Small intestine (tissue), 7 donors: ENCODE measurements at regions not wholly inside any gene's neighbourhood (a gene's known extent, or its start where the extent isn't known, plus 50 kb on each side); places are given as distances from the start of the nearest gene placed in this dataset.
"Not testable (repeated sequence)": the region's sequence is repeated elsewhere in the genome, so short reads cannot be mapped to it uniquely, and the experiment has no call there.

Source experiments
- DNase-seq, 2 donors: peaks; one replicate each; pipeline versions ENCODE4 v3.0.0 to v3.0.0-alpha.2; 2013
- FAIRE-seq: peaks from 2 replicates; lab custom pipeline; 2012; peaks lifted over from hg19 to GRCh38; lab: Jason Lieb, UNC
- H3K27ac ChIP-seq, 3 donors: one replicate each; pipeline ENCODE4 v1.5.1; 2013; ENCODE audit warnings: low read length in 2 of 3, mild to moderate bottlenecking in 2 of 3, control low read depth in 1 of 3, inconsistent platforms in 1 of 3, low read depth in 1 of 3, moderate library complexity in 1 of 3
- H3K27me3 ChIP-seq, 3 donors: one replicate each; pipeline ENCODE4 v1.6.1; 2013; ENCODE audit warnings: low read length in 3 of 3, inconsistent platforms in 1 of 3; ENCODE audit not compliant: control insufficient read depth in 3 of 3, insufficient read depth in 3 of 3
- H3K36me3 ChIP-seq, 3 donors: one replicate each; pipeline ENCODE4 v1.6.1; 2013; ENCODE audit warnings: low read length in 3 of 3, inconsistent platforms in 1 of 3, low read depth in 1 of 3, mild to moderate bottlenecking in 1 of 3, moderate library complexity in 1 of 3; ENCODE audit not compliant: control insufficient read depth in 3 of 3, insufficient read depth in 2 of 3
- H3K4me1 ChIP-seq, 3 donors: one replicate each; pipeline ENCODE4 v1.6.1; 2013; ENCODE audit warnings: low read length in 2 of 3, inconsistent platforms in 1 of 3, low read depth in 1 of 3, mild to moderate bottlenecking in 1 of 3, moderate library complexity in 1 of 3; ENCODE audit not compliant: control insufficient read depth in 3 of 3, insufficient read depth in 2 of 3
- H3K4me3 ChIP-seq, 3 donors: one replicate each; pipeline ENCODE4 v1.5.1; 2013; ENCODE audit warnings: low read length in 3 of 3, control low read depth in 1 of 3, inconsistent platforms in 1 of 3, low read depth in 1 of 3, mild to moderate bottlenecking in 1 of 3, moderate library complexity in 1 of 3
- H3K9me3 ChIP-seq, 2 donors: one replicate each; pipeline ENCODE4 v1.6.1; 2013; ENCODE audit warnings: low read depth in 1 of 2, low read length in 1 of 2; ENCODE audit not compliant: control insufficient read depth in 2 of 2, insufficient read depth in 1 of 2
- WGBS, 3 donors: extraction: QIAGEN DNeasy Blood & Tissue Kit; methylation state at CpG; one replicate each; pipeline ENCODE4 v1.1.7; 2013; 5-methylcytosine and 5-hydroxymethylcytosine counted together
- donor health status: healthy with polysubstance abuse.
- donor health status: control.
- donor health status: control.
- donor health status: Bipolar disorder and iron deficiency.
- donor health status: healthy.

DNA sequence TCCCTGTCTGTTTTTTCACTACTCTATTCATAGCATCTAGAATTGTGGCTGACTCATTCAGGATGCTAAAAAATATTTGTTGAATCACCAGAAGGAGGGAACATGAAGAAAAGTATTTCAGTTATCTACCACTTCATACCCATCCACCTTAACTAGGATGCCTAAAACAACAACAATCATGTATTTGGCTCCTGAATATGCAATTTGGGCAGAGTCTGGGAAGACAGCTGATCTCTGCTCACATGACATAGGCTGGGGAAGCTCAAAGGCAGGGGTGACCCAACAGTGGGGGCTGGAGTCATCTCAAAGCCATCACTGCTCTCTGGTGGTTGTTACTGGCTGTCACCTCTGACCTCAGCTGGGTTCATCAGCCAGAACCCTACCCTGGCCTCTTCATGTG lies 80.1 kb upstream of the RPL38 start:
- no peak for FAIRE-seq

DNA sequence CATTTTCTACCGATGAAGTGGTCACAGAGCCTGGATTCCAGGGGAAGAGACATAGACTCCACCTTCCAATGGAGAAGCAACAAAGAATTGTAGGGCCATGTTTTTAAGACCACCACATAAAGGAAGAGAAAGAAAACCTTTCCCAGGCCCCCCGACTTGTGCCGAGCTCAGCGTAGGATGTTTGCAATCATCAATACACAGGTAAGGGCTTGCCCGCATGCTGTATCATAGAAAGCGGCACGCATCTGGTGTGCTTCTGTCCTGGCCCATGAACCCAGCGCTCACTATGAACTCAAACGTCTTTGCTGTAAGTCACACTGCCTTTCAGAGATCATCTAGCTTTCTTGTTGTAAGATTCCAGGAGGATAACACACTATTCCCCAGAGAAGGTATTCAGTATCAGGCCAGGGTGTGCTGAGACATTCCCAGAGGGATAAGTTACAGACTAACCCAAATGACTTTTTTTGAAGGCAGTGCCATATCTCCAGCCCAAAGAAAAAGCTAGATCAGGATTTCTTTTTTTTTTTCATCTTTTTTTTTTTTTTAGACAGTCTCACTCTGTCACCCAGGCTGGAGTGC lies 79.5 kb upstream of the RPL38 start:
- no peaks in the 10 kb centered on the region for H3K4me1 ChIP-seq
- H3K27ac ChIP-seq, result no peak overlapping the region
- no peak overlapping the region for H3K4me3 ChIP-seq
- H3K9me3 ChIP-seq, result peaks cover 0 to 3% of the 10 kb centered on the region in 2 donors
- no peak for DNase-seq
- FAIRE-seq, result no peak
- H3K27me3 ChIP-seq, result peaks cover 0 to 6% (median 2%) of the 10 kb centered on the region in 3 donors
- WGBS, 3 donors, result 85 to 95% (median 86%) methylated on average over 9 of the region's 9 CpGs
- H3K36me3 ChIP-seq, result no peaks in the 10 kb centered on the region

More for the DNA sequence above, 80.1 kb upstream of the RPL38 start:
- H3K36me3 ChIP-seq, result no peaks in the 10 kb centered on the region
- DNase-seq, result no peak
- peaks cover 0 to 3% of the 10 kb centered on the region in 2 donors for H3K9me3 ChIP-seq
- no peaks in the 10 kb centered on the region for H3K4me1 ChIP-seq
- H3K4me3 ChIP-seq, result no peak overlapping the region
- no peak overlapping the region for H3K27ac ChIP-seq
- H3K27me3 ChIP-seq, result peaks cover 0 to 4% (median 2%) of the 10 kb centered on the region in 3 donors

DNA sequence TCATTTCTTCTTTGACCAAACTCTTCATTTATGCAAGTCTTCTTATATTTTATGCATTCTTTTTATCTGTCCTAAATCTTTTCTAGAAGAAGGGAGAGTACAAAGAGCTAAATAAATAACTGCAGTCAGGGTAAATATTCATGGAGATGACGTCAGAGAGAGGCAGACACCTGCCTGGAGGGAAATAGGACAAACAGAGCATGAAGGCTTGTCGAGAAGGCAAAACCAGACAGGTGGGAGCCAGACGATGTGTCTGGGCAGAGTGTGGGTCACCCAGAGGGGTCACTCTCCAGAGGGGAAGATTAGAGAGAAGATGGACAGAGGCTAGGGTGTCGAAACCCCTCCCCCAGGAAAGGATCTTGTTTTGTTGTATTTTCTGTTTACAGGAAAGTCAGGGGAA lies 78.3 kb upstream of the RPL38 start:
- H3K27me3 ChIP-seq, result peaks cover 0 to 10% (median 0%) of the 10 kb centered on the region in 3 donors
- FAIRE-seq, result no peak

GRCh38 chr17:74126179-74126900 lies 77.1 kb upstream of the RPL38 start:
- peak in 1 of 2 donors; percentile 7 for DNase-seq
- Histone ChIP-seq H3K4me3 (no peak overlapping the region), H3K4me1 (no peaks in the 10 kb centered on the region), H3K27ac (peak overlapping the region in 1 of 3 donors; percentile 21), H3K9me3 (peaks cover 0 to 2% of the 10 kb centered on the region in 2 donors), H3K27me3 (peaks cover 0 to 7% (median 0%) of the 10 kb centered on the region in 3 donors), H3K36me3 (no peaks in the 10 kb centered on the region)
- WGBS, 3 donors, result 33 to 49% (median 36%) methylated on average over 11 of the region's 11 CpGs
- FAIRE-seq, result no peak

More for the DNA sequence above, 78.3 kb upstream of the RPL38 start:
- Histone ChIP-seq H3K27ac (no peak overlapping the region), H3K9me3 (peaks cover 0 to 3% of the 10 kb centered on the region in 2 donors), H3K36me3 (no peaks in the 10 kb centered on the region), H3K4me1 (no peaks in the 10 kb centered on the region), H3K4me3 (no peak overlapping the region)
- DNase-seq, result no peak
- 18 to 39% (median 27%) methylated on average over 4 of the region's 4 CpGs for WGBS, 3 donors

DNA sequence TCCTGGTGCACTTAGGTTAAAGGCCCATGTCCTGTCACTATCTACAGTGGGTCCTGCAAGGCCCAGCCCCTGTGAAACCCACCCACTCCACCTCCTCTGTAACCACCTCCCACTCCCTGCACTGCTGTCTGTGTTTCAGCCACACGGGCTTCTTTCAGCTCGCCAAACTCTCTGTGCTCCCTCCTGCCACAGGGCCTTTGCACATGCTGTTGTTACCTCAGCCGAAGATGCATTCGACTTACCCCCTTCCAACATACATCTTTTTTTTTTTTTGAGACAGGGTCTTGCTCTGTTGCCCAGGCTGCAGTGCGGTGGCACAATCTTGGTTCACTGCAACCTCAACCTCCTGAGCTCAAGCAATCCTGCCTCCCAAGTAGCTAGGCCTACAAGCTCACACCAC lies 76.5 kb upstream of the RPL38 start:
- DNase-seq (no peak), FAIRE-seq (no peak)
- no peaks in the 10 kb centered on the region for H3K4me1 ChIP-seq
- peaks cover 0 to 7% (median 0%) of the 10 kb centered on the region in 3 donors for H3K27me3 ChIP-seq
- no peaks in the 10 kb centered on the region for H3K9me3 ChIP-seq
- H3K36me3 ChIP-seq, result no peaks in the 10 kb centered on the region
- no peak overlapping the region for H3K4me3 ChIP-seq
- 90 to 96% (median 95%) methylated on average over 5 of the region's 5 CpGs for WGBS, 3 donors
- H3K27ac ChIP-seq, result no peak overlapping the region

GRCh38 chr17:74128456-74129211 lies 74.8 kb upstream of the RPL38 start:
- 66 to 72% (median 70%) methylated on average over 10 of the region's 10 CpGs for WGBS, 3 donors
- Histone ChIP-seq H3K4me1 (no peaks in the 10 kb centered on the region), H3K36me3 (no peaks in the 10 kb centered on the region), H3K4me3 (no peak overlapping the region), H3K27ac (no peak overlapping the region), H3K9me3 (no peaks in the 10 kb centered on the region), H3K27me3 (peaks cover 0 to 7% (median 0%) of the 10 kb centered on the region in 3 donors)
- no peak for FAIRE-seq
- no peak for DNase-seq

DNA sequence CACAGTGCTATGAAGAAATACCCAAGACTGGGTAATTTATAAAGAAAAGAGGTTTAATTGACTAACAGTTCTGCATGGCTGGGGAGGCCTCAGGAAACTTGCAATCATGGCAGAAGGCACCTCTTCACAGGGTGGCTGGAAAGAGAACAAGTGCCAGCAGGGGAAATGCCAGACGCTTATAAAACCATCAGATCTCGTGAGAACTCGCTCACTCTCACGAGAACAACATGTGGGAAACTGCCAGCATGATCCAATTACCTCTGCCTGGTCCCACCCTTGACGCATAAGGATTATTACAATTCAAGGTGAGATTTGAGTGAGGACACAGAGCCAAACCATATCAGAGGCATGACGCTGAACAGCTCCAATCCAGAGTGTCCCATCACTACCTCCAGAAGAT lies 73.7 kb upstream of the RPL38 start:
- not testable (repeated sequence) for H3K4me1 ChIP-seq, H3K27me3 ChIP-seq, H3K4me3 ChIP-seq, H3K27ac ChIP-seq, DNase-seq, FAIRE-seq, H3K36me3 ChIP-seq, H3K9me3 ChIP-seq
- 52 to 76% (median 61%) methylated on average over 6 of the region's 6 CpGs for WGBS, 3 donors

GRCh38 chr17:74130276-74130675 lies 73.2 kb upstream of the RPL38 start:
- no peaks in the 10 kb centered on the region for H3K36me3 ChIP-seq
- H3K4me3 ChIP-seq, result no peak overlapping the region
- WGBS, 3 donors, result 66 to 77% (median 70%) methylated on average over 14 of the region's 14 CpGs
- no peak for DNase-seq
- no peaks in the 10 kb centered on the region for H3K4me1 ChIP-seq
- no peak overlapping the region for H3K27ac ChIP-seq
- peaks cover 0 to 7% (median 0%) of the 10 kb centered on the region in 3 donors for H3K27me3 ChIP-seq
- no peak for FAIRE-seq
- H3K9me3 ChIP-seq, result no peaks in the 10 kb centered on the region
